HFFc6 (cell line): ENCODE measurements at regions not wholly inside any gene's neighbourhood (a gene's known extent, or its start where the extent isn't known, plus 50 kb on each side); places are given as distances from the start of the nearest gene placed in this dataset.

Experiments
- DNase-seq: peaks from one replicate; pipeline ENCODE4 v3.0.0-alpha.2; 2018
- H3K27ac Mint-ChIP-seq: 2 replicates; pipeline ENCODE4 v1.8.0; 2020; ENCODE audit warnings: mild to moderate bottlenecking, mixed read lengths
- H3K27me3 Mint-ChIP-seq: 2 replicates; pipeline ENCODE4 v1.8.0; 2021; ENCODE audit warnings: mild to moderate bottlenecking, moderate library complexity, mixed read lengths; ENCODE audit not compliant: insufficient read depth
- H3K36me3 Mint-ChIP-seq: 2 replicates; pipeline ENCODE4 v1.8.0; 2021; ENCODE audit warnings: low read depth, mixed read lengths
- H3K4me1 Mint-ChIP-seq: 2 replicates; pipeline ENCODE4 v1.8.0; 2020; ENCODE audit warnings: low read depth, mixed read lengths
- H3K4me3 Mint-ChIP-seq: 2 replicates; pipeline ENCODE4 v1.8.0; 2020; ENCODE audit warnings: mild to moderate bottlenecking, moderate library complexity, mixed read lengths
- H3K9me3 Mint-ChIP-seq: 2 replicates; pipeline ENCODE4 v1.8.0; 2020; ENCODE audit warnings: mild to moderate bottlenecking, mixed read lengths
- TF ChIP-seq, protein P1 (sequence below): fragments of 200-600 bp; sonication (generic); IDR thresholded peaks from 2 replicates; pipeline ENCODE4 v1.5.0; 2021; ENCODE audit warnings: antibody characterized with exemption, mild to moderate bottlenecking

DNA sequence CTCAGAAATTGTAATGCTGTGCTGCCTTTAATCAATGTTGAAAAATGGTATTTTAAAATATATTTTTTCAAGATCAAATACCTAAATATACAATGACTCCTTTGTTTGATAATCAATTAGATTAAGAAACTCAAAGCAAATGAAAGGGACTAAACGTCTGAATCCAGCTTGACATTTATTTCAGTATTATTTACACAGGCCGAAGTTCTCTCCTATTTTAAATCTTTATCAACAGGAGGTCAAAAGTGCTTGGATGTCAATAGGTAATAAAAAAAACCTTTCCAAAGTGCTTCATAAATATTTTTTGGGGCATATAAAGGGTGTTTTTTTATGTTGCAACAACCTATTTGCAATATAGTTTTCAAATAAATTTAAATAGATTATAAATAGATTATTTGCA, 1201.7 kb upstream of the SLC39A10 start:
- Mint-ChIP-seq H3K4me1 (no peaks in the 10 kb centered on the region), H3K27me3 (no peaks in the 10 kb centered on the region), H3K27ac (no peak overlapping the region), H3K4me3 (no peak overlapping the region), H3K36me3 (no peaks in the 10 kb centered on the region), H3K9me3 (peaks cover 25% of the 10 kb centered on the region)
- TF ChIP-seq, protein P1, sequence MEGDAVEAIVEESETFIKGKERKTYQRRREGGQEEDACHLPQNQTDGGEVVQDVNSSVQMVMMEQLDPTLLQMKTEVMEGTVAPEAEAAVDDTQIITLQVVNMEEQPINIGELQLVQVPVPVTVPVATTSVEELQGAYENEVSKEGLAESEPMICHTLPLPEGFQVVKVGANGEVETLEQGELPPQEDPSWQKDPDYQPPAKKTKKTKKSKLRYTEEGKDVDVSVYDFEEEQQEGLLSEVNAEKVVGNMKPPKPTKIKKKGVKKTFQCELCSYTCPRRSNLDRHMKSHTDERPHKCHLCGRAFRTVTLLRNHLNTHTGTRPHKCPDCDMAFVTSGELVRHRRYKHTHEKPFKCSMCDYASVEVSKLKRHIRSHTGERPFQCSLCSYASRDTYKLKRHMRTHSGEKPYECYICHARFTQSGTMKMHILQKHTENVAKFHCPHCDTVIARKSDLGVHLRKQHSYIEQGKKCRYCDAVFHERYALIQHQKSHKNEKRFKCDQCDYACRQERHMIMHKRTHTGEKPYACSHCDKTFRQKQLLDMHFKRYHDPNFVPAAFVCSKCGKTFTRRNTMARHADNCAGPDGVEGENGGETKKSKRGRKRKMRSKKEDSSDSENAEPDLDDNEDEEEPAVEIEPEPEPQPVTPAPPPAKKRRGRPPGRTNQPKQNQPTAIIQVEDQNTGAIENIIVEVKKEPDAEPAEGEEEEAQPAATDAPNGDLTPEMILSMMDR, result no peak
- DNase-seq, result no peak

DNA sequence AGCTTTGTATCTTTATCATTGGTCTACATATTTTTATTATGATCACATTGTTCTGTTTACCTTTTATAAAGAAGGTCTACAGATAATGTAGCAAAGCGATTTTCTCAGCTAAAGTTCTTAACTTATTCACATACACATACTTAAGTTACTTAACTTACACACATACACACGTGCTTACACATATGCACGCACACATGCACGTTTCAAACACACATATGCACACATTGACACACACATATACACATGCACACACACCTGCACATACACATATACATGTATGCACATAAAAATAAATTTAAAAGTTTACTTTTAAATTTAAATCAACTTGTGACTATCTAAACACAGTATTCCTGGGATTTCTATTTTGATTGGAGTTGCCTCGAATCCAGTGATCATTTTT, 1204.5 kb upstream of the SLC39A10 start:
- TF ChIP-seq, protein P1, result no peak
- Mint-ChIP-seq H3K27me3 (no peaks in the 10 kb centered on the region), H3K4me1 (no peaks in the 10 kb centered on the region), H3K4me3 (no peak overlapping the region), H3K27ac (no peak overlapping the region), H3K36me3 (no peaks in the 10 kb centered on the region), H3K9me3 (peaks cover 18% of the 10 kb centered on the region)
- DNase-seq, result no peak

DNA sequence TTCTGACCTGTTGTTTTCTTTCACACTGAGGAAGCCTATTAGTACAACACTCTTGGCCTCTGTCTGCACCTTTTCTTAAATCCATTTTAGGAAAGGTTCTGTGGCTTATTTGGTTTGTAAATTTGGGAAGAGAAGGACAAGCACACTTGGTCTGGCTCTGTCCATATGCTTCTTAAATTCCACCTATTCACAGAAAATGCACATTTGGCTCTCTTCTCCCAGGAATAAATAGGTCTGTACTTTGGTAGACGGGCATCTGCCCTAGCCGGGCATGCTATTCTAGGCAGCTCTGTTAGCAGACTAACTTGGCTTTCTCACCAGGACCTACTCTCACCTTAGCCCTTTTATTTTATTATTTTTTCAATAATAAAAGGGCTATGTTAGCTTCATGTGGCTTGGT, 1211.8 kb upstream of the SLC39A10 start:
- no peaks in the 10 kb centered on the region for H3K36me3 Mint-ChIP-seq
- peaks cover 28% of the 10 kb centered on the region for H3K9me3 Mint-ChIP-seq
- H3K4me3 Mint-ChIP-seq, result no peak overlapping the region
- H3K4me1 Mint-ChIP-seq, result no peaks in the 10 kb centered on the region
- no peak for DNase-seq
- TF ChIP-seq, protein P1, result no peak
- H3K27me3 Mint-ChIP-seq, result no peaks in the 10 kb centered on the region
- no peak overlapping the region for H3K27ac Mint-ChIP-seq

DNA sequence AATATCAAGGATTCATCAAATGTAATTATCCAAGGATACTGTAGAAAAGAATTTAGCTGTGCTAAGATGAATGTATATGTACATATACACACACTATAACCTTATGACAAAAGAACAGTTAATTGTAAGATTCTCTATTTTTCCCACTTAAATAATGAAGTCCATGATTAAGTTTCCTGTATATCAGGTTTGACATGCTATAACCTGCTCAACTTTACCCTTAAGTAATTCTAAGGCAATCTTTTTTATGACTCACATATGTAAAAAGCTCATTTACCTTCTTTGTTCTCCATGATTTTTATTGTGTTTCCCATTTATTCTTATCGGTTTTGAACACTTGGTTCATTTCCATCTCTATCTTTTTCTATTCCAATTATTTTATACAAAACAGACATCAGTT, 1213.1 kb upstream of the SLC39A10 start:
- no peak for DNase-seq
- Mint-ChIP-seq H3K4me3 (no peak overlapping the region), H3K27ac (no peak overlapping the region), H3K4me1 (no peaks in the 10 kb centered on the region), H3K27me3 (no peaks in the 10 kb centered on the region), H3K9me3 (peaks cover 32% of the 10 kb centered on the region), H3K36me3 (no peaks in the 10 kb centered on the region)
- TF ChIP-seq, protein P1, result no peak

DNA sequence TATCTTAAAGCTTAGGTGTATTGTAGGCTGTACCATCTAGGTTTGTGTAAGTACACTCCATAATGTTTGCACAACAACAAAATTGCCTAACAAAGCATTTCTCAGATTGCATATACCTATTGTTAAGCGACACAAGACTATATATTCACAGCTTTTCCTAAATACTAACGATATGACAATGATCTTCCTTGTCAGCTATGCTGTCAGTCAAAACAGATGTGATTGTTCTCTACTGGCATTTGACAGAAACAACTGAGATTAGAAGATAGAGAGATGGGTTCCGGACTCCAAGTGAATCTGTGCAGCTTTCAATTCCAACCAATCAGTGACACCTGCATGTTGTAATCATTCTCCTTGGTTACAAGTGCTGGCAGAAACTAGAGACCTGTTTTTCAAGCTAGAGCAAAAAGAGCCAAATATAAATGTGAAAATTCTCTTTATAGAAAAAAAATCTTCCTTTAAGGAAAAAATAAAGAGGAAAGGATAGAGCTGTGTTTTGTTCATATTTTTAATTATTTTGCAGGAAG, 1232.3 kb upstream of the SLC39A10 start:
- DNase-seq, result no peak
- Mint-ChIP-seq H3K27ac (no peak overlapping the region), H3K4me3 (no peak overlapping the region), H3K9me3 (peaks cover 24% of the 10 kb centered on the region), H3K36me3 (no peaks in the 10 kb centered on the region), H3K4me1 (no peaks in the 10 kb centered on the region), H3K27me3 (no peaks in the 10 kb centered on the region)
- TF ChIP-seq, protein P1, result no peak

DNA sequence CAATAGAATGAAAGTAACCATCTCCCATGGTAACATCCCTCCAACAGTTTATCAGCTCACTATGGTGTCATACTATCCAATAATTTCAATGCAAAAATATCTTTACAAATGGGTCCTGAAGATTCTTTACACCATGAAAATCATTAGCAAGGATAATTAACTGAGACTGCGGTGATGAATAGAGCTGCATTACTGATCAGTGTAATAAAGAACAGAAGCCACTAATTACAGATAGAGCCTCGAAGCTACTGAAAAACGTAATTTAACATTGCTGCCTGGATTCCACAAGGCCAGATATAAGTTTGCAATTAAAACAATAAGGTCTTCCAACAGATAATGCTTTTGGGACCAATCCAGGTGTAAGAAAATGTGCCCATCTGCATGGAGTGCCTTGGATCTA, 1245.8 kb upstream of the SLC39A10 start:
- Mint-ChIP-seq H3K27ac (no peak overlapping the region), H3K9me3 (peaks cover 22% of the 10 kb centered on the region), H3K27me3 (no peaks in the 10 kb centered on the region), H3K36me3 (peaks cover 4% of the 10 kb centered on the region; the same call in 1 of the 2 replicates), H3K4me3 (no peak overlapping the region), H3K4me1 (no peaks in the 10 kb centered on the region)
- TF ChIP-seq, protein P1, result no peak
- no peak for DNase-seq
